WTC11 (cell line): ENCODE measurements at regions not wholly inside any gene's neighbourhood (a gene's known extent, or its start where the extent isn't known, plus 50 kb on each side); places are given as distances from the start of the nearest gene placed in this dataset.

Experiments
- HMGA2 ChIP-seq: fragments of 250-450 bp; sonication (Bioruptor Pico); IDR thresholded peaks from 2 replicates; pipeline ENCODE4 v1.4.0; 2021; ENCODE audit warnings: mild to moderate bottlenecking, moderate library complexity
- JUN ChIP-seq: sonication (generic); formaldehyde crosslinking; IDR thresholded peaks from 2 replicates; pipeline ENCODE4 v1.8.0; 2023; ENCODE audit warnings: mild to moderate bottlenecking, missing genetic modification reagents
- NFE2L1 ChIP-seq: sonication (generic); formaldehyde crosslinking; IDR thresholded peaks from 2 replicates; pipeline ENCODE4 v1.8.1; 2023; ENCODE audit warnings: missing genetic modification reagents
- SMAD3 ChIP-seq: sonication (generic); formaldehyde crosslinking; IDR thresholded peaks from 2 replicates; pipeline ENCODE4 v1.8.0; 2022; ENCODE audit warnings: missing genetic modification reagents, mild to moderate bottlenecking, borderline replicate concordance
- SMAD4 ChIP-seq: sonication (generic); formaldehyde crosslinking; IDR thresholded peaks from 2 replicates; pipeline ENCODE4 v1.8.0; 2022; ENCODE audit warnings: mild to moderate bottlenecking, missing genetic modification reagents
- ZBTB21 ChIP-seq: sonication (generic); formaldehyde crosslinking; IDR thresholded peaks from 2 replicates; pipeline ENCODE4 v1.8.1; 2023; ENCODE audit warnings: mild to moderate bottlenecking, missing genetic modification reagents, borderline replicate concordance
- ZNF121 ChIP-seq: sonication (generic); formaldehyde crosslinking; IDR thresholded peaks from 2 replicates; pipeline ENCODE4 v1.8.0; 2023; ENCODE audit warnings: missing genetic modification reagents
- TF ChIP-seq, protein P1 (sequence below): fragments of 200-600 bp; IDR thresholded peaks from 2 replicates; pipeline ENCODE4 v1.8.0; 2022; ENCODE audit warnings: antibody characterized with exemption
- TF ChIP-seq, protein P2 (sequence below): sonication (generic); formaldehyde crosslinking; IDR thresholded peaks from 2 replicates; pipeline ENCODE4 v1.8.0; 2022; ENCODE audit warnings: mild to moderate bottlenecking, missing genetic modification reagents

DNA sequence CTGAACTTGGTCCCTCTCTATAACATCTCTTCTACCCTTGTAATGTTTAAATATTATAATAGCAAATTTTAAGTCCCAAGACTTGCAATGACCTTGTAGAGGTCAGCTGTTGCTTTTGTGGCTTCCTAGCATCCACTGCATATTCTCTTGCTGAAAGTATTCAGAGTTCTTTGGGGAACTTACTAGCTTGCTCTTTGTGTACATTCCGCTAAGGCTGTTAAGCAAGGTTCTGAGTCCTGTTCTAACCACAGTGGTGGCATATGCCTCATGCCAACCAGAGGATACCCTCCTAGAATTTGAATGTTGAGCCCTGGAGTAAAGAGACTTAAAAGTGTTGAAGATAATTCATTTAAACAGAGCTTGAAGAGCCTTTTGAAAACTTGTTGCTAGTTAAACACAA is 570.9 kb downstream of the TLE1 start:
- TF ChIP-seq, protein P1, sequence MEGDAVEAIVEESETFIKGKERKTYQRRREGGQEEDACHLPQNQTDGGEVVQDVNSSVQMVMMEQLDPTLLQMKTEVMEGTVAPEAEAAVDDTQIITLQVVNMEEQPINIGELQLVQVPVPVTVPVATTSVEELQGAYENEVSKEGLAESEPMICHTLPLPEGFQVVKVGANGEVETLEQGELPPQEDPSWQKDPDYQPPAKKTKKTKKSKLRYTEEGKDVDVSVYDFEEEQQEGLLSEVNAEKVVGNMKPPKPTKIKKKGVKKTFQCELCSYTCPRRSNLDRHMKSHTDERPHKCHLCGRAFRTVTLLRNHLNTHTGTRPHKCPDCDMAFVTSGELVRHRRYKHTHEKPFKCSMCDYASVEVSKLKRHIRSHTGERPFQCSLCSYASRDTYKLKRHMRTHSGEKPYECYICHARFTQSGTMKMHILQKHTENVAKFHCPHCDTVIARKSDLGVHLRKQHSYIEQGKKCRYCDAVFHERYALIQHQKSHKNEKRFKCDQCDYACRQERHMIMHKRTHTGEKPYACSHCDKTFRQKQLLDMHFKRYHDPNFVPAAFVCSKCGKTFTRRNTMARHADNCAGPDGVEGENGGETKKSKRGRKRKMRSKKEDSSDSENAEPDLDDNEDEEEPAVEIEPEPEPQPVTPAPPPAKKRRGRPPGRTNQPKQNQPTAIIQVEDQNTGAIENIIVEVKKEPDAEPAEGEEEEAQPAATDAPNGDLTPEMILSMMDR = no peak
- TF ChIP-seq SMAD4 (CRISPR knock-in tag) (no peak), JUN (CRISPR knock-in tag) (no peak), SMAD3 (CRISPR knock-in tag) (no peak), HMGA2 (CRISPR knock-in tag) (no peak), ZNF121 (CRISPR knock-in tag) (no peak), ZBTB21 (CRISPR knock-in tag) (no peak), NFE2L1 (CRISPR knock-in tag) (no peak)
- TF ChIP-seq, protein P2, sequence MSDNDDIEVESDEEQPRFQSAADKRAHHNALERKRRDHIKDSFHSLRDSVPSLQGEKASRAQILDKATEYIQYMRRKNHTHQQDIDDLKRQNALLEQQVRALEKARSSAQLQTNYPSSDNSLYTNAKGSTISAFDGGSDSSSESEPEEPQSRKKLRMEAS (CRISPR knock-in tag) = no peak
